Rectal smooth muscle tissue (tissue), 1 donor: ENCODE measurements at regions not wholly inside any gene's neighbourhood (a gene's known extent, or its start where the extent isn't known, plus 50 kb on each side); places are given as distances from the start of the nearest gene placed in this dataset.
"Not testable (repeated sequence)": the region's sequence is repeated elsewhere in the genome, so short reads cannot be mapped to it uniquely, and the experiment has no call there.

Experiments used
- H3K27ac ChIP-seq: one replicate; pipeline ENCODE4 v1.7.0; 2013; ENCODE audit warnings: low read depth, low read length, inconsistent platforms
- H3K27me3 ChIP-seq: one replicate; pipeline ENCODE4 v1.7.0; 2013; ENCODE audit warnings: low read length; ENCODE audit not compliant: control insufficient read depth, insufficient read depth
- H3K36me3 ChIP-seq: one replicate; pipeline ENCODE4 v1.7.0; 2013; ENCODE audit warnings: low read length; ENCODE audit not compliant: control insufficient read depth, insufficient read depth
- H3K4me1 ChIP-seq: one replicate; pipeline ENCODE4 v1.7.0; 2013; ENCODE audit warnings: low read length; ENCODE audit not compliant: control insufficient read depth, insufficient read depth
- H3K4me3 ChIP-seq: one replicate; pipeline ENCODE4 v1.7.0; 2013; ENCODE audit warnings: low read length
- H3K9ac ChIP-seq: one replicate; pipeline ENCODE4 v1.7.0; 2013; ENCODE audit warnings: low read length

DNA sequence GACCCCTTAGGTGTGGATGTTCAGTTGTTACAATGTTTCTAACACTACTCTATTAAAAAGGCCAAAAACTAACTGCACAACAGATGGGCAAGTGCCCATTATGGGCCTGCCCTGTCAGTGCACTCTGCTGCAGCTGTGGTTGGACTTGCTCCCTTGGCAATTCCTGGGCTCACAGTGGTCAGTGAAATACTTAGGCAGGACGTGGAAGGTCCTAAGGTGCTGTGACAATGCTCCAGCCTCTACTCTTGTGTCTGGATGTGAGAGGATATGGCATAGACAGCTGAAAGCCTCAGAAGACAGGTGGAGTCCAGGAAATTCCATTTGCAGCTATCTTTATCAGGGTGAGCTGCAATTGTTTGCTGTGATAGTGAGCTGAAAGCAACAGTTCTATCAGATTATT lies 136.5 kb upstream of the OLIG3 start:
- Histone ChIP-seq H3K4me1 (no peaks in the 10 kb centered on the region), H3K36me3 (no peaks in the 10 kb centered on the region), H3K9ac (no peak overlapping the region), H3K27me3 (no peaks in the 10 kb centered on the region), H3K27ac (no peak overlapping the region), H3K4me3 (no peak overlapping the region)

DNA sequence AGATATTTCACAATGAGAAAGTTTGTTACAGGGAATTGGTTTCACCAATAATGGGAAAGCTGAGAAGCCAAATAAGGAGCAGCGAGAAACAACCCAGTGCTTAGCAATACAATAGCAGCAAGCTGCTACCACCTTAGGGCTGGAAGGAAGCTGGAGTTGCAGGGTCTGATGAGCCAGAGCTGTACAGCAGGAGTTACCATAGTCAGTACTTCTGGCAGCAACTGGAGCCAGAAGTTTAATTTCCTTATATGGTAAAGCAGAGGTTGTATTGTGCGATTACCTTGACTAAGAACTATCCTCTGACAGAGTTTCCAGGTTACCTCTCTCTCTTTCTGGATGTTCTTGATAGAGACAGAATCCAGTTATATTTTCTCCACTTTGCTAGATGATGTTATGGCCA lies 137.1 kb upstream of the OLIG3 start:
- no peaks in the 10 kb centered on the region for H3K27me3 ChIP-seq
- no peak overlapping the region for H3K27ac ChIP-seq
- H3K9ac ChIP-seq: no peak overlapping the region
- no peaks in the 10 kb centered on the region for H3K4me1 ChIP-seq
- H3K36me3 ChIP-seq: no peaks in the 10 kb centered on the region
- no peak overlapping the region for H3K4me3 ChIP-seq

DNA sequence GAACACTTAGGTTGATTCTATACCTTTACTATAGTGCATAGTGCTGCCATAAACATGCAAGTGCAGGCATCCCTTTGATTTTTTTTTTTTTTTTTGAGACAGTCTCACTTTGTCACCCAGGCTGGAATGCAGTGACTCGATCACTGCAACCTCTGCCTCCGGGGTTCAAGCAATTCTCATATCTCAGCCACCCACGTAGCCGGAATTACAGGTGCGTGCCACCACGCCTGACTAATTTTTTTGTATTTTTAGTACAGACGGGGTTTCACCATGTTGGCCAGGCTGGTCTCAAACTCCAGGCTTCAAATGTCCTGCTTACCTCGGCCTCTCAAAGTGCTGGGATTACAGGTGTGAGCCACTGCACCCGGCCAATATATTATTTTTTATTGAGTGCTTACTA lies 140.0 kb upstream of the OLIG3 start:
- not testable (repeated sequence) for H3K36me3 ChIP-seq, H3K4me1 ChIP-seq, H3K9ac ChIP-seq, H3K27me3 ChIP-seq, H3K4me3 ChIP-seq, H3K27ac ChIP-seq

DNA sequence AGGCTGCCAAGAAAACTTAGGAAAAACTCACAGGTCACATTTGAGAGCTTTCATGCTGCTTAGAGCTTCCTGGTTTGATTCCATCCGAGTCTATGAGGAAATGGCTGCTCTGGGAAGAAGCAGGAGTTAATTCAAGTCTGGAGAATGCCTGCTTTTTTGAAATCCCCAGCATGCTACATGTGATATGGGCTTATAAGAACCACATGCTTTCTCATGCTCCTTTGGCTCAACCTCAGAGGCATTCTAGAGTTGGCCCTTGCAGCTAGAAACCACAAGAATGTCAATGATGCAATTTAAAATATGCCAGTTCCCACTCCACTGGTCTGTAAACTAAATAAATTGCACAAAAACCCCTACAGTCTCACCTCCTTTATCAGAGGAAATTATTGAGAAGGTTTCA lies 142.9 kb upstream of the OLIG3 start:
- Histone ChIP-seq H3K27me3 (no peaks in the 10 kb centered on the region), H3K36me3 (no peaks in the 10 kb centered on the region), H3K27ac (no peak overlapping the region), H3K9ac (no peak overlapping the region), H3K4me1 (peaks cover 2% of the 10 kb centered on the region), H3K4me3 (no peak overlapping the region)

DNA sequence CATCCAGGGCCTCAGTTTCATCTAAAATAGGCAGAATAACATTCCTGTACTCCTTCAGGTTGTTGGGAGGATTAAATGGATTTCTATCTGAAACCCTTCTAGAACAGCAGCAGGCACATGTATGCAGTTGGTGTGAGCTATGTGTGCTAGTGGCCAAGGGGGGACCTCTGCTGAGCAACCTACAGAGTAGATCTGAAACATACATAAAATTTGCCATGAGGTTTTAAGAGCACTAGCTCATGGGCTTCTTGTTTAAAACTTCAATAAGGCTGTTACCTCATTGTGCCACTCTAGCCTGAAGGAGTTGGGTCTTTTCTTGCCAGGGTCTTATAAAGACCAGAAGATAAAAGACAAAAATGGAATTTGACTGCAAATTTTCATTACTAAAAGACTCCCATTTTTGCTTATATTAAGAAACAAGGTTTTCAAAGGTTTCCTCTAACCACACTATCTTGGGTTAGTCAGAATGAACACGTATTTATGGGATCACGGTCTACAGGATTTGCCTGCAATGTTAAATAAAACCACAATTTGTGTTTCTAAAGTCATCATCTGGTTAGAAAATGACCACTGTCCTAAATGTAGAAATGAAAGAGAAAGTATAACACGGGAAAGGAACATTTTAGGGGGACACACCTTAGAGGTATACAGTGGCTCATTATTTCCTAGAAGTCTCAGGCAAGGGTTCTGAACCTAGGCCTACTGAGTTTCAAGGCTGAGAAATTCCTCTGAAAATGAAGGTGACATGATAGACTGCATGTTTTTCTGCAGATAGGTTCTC lies 144.9 kb upstream of the OLIG3 start:
- Histone ChIP-seq H3K9ac (no peak overlapping the region), H3K27ac (no peak overlapping the region), H3K36me3 (no peaks in the 10 kb centered on the region), H3K4me3 (no peak overlapping the region), H3K27me3 (no peaks in the 10 kb centered on the region), H3K4me1 (peaks cover 2% of the 10 kb centered on the region)

DNA sequence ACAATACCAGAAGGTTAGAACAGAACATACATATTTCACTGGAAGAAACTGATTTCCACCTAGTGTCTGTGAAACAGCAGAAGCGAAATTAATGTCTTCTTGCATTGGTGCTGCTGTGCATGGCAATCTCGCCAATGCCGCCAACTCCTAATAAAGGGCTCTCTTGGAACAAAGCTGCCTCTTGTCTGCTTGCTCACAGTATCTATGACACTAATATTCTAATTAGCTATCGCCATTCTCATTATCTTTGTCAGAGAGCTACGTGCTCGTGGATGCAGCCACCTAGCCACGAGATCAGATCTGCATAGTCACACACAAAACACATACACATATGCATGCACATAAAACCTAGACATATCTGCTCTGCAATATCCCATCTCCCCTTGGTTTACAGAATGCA lies 145.9 kb upstream of the OLIG3 start:
- Histone ChIP-seq H3K27me3 (no peaks in the 10 kb centered on the region), H3K4me3 (no peak overlapping the region), H3K4me1 (peaks cover 2% of the 10 kb centered on the region), H3K36me3 (no peaks in the 10 kb centered on the region), H3K27ac (no peak overlapping the region), H3K9ac (no peak overlapping the region)

DNA sequence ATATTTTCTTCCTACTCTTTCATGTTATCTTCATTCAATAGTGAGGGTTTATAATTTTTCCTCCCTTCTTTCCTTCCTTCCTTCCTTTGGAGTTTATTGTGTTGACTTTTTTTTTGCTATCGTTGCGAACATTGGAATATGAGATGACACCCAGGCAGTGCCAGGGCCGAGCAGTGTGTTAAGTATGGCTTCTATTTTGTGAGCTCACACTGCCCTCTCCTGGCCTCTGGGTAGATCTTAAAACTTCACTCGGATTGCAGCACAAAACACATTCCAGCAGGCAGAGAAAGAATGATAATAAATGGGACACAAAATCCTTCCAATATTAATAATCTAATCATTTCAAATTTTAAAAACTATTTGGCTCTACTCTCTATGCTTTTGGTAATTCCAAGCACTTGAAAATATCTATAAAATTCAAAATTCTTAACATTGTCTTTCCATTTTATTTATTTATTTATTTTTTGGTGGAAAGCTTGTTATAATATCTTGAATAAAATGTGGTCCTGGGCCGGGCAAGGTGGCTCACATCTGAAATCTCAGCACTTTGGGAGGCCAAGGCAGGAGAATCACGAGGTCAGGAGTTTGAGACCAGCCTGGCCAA lies 147.4 kb upstream of the OLIG3 start:
- Histone ChIP-seq H3K9ac (no peak overlapping the region), H3K36me3 (no peaks in the 10 kb centered on the region), H3K27ac (no peak overlapping the region), H3K27me3 (no peaks in the 10 kb centered on the region), H3K4me3 (no peak overlapping the region), H3K4me1 (peaks cover 2% of the 10 kb centered on the region)

DNA sequence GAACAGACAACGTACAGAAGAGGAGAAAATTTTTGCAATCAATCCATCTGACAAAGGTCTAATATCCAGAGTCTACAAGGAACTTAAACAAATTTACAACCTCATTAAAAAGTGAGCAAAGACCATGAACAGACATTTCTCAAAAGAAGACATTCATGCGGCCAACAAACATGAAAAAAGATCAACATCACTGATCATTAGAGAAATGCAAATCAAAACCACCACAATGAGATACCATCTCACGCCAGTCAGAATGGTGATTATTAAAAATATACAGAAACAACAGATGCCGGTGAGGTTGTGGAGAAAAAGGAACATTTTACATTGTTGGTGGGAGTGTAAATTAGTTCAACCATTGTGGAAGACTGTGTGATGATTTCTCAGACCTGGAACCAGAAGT lies 149.0 kb upstream of the OLIG3 start:
- H3K27ac ChIP-seq, H3K4me3 ChIP-seq, H3K9ac ChIP-seq, H3K27me3 ChIP-seq, H3K36me3 ChIP-seq, H3K4me1 ChIP-seq: not testable (repeated sequence)

DNA sequence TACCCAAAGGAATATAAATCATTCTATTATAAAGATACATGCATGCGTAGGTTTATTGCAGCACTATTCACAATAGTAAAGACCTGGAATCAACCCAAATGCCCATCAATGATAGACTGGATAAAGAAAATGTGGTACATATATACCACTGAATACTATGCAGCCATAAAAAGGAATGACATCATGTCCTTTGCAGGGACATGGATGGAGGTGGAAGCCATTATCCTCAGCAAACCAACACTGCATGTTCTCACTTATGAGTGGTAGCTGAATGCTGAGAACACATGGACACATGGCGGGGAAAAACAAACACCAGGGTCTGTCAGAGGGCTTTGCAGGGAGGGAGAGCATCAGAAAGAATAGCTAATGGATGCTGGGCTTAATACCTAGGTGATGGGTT lies 149.4 kb upstream of the OLIG3 start:
- not testable (repeated sequence) for H3K27ac ChIP-seq, H3K27me3 ChIP-seq, H3K4me3 ChIP-seq, H3K36me3 ChIP-seq, H3K9ac ChIP-seq, H3K4me1 ChIP-seq

DNA sequence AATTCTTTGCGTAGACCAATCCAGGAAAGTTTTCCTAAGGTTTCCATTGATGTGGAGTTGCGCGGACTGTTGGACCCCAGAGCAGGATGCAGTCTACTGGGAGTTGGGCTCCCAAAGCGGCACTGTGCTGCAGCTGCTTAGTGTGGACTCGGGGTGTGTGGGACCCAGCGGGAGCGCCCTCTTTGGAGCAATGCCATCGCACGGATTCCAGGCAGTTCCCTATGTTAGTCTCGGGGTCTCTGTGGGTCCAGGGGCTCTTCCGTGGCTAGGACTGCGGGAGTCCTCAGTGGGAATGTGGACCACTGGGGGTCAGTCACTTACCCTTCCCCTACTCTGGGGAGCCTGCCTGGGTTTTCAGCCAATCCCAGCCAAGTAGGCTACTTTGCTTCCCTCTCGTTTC lies 151.7 kb upstream of the OLIG3 start:
- peaks cover 2% of the 10 kb centered on the region for H3K4me1 ChIP-seq
- H3K27ac ChIP-seq: no peak overlapping the region
- no peak overlapping the region for H3K9ac ChIP-seq
- H3K4me3 ChIP-seq: no peak overlapping the region
- H3K36me3 ChIP-seq: no peaks in the 10 kb centered on the region
- H3K27me3 ChIP-seq: no peaks in the 10 kb centered on the region

DNA sequence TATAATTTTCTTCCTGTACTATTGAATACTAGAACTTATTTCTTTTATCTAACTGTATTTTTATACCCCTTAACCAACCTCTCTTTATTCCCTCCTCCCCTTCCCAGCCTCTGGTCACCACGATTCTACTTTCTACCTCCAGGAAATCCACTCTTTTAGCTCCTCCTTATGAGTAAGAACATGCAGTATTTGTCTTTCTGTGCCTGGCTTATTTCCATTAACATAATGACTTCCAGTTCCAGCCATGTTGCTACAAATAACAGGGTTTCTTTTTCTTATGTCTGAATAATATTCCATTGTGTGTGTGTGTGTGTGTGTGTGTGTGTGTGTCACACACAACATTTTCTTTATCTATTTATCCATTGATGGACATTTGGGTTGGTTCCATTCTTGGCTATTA lies 152.3 kb upstream of the OLIG3 start:
- Histone ChIP-seq H3K27ac (no peak overlapping the region), H3K27me3 (no peaks in the 10 kb centered on the region), H3K36me3 (no peaks in the 10 kb centered on the region), H3K9ac (no peak overlapping the region), H3K4me3 (no peak overlapping the region), H3K4me1 (no peaks in the 10 kb centered on the region)

DNA sequence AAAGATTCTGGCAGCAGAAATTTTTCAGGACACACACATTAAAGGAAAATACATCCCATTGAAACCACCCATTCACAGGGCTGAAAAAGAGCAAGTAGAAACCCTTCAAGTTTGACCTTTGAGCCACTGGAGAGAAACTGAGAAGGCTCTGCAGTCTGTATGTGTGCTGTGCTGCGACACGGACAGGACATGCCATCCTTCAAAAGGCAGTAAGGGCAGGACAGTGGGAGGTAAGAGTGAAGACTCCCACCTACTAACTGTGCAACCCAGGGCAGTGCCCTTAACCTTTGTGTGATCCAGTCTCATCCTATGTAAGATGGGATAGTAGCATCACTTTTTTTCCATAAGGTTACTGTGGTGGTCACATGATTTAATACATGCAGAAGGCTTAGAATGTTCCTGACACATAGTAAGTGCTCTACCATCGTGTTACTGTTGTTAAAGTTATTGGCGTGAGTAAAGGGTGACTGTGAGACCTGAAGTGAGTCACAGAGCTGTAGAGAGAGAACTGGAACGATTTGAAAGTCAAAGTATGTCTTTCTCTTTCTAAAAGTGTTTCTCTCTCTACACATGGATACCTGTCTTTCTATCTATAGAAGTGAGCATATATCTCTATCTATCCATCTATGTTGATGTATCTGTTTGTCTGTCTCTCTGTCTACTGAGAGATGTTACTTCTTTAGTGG lies 153.7 kb upstream of the OLIG3 start:
- Histone ChIP-seq H3K27me3 (no peaks in the 10 kb centered on the region), H3K4me1 (no peaks in the 10 kb centered on the region), H3K9ac (no peak overlapping the region), H3K36me3 (no peaks in the 10 kb centered on the region), H3K4me3 (no peak overlapping the region), H3K27ac (no peak overlapping the region)

DNA sequence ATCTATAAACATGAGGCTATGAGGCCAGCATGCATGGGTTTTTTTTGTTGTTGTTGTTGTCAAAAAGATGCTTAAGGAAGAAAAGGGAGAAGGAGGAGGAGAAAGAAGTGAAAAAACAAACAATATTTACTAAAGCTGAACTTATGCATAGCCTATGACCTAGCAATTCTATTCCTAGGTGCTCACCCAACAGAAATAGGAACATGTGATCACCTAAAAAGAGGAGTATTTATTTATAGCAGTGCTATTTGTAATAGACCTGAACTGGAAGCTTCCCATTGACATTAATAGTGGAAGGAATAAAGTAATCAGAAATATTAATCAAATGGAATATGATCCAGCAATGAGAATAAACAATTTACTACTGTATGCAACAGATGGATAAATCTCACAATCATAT lies 156.5 kb upstream of the OLIG3 start:
- Histone ChIP-seq H3K4me1 (no peaks in the 10 kb centered on the region), H3K27ac (no peak overlapping the region), H3K4me3 (no peak overlapping the region), H3K27me3 (no peaks in the 10 kb centered on the region), H3K36me3 (no peaks in the 10 kb centered on the region), H3K9ac (no peak overlapping the region)
